Activated CD8-positive, alpha-beta memory T cell treated with anti-CD3 and anti-CD28 coated beads for 36 hours (primary cell): ENCODE measurements at regions not wholly inside any gene's neighbourhood (a gene's known extent, or its start where the extent isn't known, plus 50 kb on each side); places are given as distances from the start of the nearest gene placed in this dataset.
"Not testable (repeated sequence)": the region's sequence is repeated elsewhere in the genome, so short reads cannot be mapped to it uniquely, and the experiment has no call there.

Experiments used
- CTCF ChIA-PET: fragments of 350-600 bp; sonication (Branson Sonifier 250); formaldehyde crosslinking; loops from one replicate; lab custom pipeline; 2021; ENCODE audit warnings: antibody characterized with exemption; lab: Charles Lee
- POLR2A ChIA-PET: fragments of 350-600 bp; sonication (Branson Sonifier 250); formaldehyde crosslinking; loops from one replicate; lab custom pipeline; 2021; ENCODE audit warnings: antibody characterized with exemption; lab: Charles Lee

DNA sequence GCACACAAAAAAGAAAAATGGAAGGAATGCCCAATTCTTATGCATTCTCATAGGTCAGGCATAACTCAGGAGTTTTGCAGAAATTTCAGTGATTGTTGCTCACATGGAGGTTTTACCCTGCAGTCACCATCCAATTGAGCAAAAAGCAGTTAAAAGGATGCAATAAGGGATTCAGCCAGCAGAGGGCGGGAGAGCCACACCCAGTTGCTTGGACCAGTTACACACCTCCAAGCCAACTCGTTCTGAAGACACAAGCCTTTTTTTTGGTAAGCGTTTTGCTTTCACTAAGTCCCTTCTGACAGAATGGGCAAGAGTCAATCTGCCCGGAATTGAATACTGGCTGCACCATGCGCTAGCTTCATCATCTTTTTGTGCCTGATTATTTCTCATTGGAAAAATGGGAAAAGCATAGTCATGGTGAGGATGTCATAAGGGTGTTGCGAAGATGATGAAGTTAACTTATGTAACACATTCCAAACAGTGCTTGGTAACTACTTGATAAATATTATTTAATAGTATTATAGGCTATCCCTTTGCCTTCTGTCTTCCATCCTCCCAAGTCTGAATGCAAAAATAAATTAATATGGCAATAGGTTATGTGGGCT, 154.4 kb upstream of the SGO1 start:
- POLR2A ChIA-PET = no interaction called here
- CTCF ChIA-PET = no interaction called here

DNA sequence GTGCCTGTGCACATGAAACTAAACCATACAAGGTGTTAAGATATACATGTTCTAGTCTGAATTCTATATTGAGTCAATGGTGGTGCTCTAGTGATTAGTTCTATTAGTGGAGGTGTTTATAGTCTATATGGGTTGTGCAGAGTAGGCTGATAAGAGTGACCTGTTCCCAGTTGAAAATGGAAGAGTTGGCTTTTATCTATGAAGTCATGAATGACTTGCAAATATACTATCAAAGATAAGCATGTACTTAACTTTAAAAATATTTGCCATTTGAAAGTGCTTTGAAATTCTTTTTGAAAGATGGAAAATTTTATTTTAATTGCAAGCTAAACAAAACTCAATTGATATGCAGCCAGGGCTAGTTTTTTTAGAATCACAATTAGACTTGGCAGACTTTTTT, 150.6 kb upstream of the SGO1 start:
- ChIA-PET POLR2A (no interaction called here), CTCF (no interaction called here)

DNA sequence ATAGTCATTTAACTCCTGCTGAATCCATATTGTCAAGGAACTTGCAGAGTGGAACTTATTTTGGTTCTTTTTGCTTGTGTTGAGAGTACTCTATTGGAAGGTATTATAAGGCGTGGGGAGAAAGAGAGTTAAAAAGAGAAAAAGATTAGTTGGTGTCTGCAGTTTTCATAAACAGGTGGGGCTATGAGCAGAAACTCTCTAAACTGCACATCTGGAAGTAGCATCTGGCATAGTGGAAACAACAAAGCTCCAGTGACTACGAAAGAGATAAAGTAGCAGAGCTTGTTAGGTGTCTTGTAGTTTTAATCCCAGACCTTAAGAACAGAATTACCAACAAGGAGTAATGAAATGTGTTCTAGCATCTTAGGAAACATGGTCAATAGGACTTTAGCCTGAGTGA, 148.8 kb upstream of the SGO1 start:
- POLR2A ChIA-PET = no interaction called here
- CTCF ChIA-PET = no interaction called here

DNA sequence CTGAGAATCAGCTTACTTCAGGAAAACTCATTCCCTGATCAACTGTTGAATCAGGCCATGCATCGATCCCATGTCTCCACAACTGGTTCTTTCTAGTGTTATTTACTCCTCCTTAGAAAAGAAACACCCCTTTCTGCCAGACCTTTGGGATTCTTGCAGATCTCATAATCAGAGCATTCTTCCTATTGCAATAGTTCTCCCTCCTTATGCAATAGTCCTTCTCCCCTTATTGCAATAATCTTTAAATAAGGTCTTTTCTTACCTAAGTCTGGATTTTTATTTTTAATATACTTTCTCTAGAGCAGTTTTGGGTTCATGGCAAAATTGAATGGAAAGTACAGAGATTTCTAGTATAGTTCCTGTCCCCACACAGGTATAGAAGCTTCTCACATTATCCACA, 141.9 kb upstream of the SGO1 start:
- ChIA-PET POLR2A (no interaction called here), CTCF (no interaction called here)

DNA sequence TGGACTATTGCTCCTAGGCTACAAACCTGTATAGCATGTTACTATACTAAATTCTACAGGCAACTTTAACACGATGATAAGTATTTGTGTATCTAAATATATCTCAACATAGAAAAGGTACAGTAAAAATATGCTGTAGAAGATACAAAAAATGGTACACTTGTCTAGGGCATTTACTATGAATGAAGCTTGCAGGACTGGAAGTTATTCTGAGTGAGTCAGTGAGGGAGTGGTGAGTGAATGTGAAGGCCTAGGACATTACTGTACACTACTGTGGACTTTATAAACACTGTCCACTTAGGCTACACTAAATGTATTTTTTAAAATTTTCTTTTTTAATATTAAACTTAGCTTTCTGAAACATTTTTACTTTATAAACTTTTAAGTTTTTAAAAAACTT, 140.5 kb upstream of the SGO1 start:
- ChIA-PET CTCF (no interaction called here), POLR2A (no interaction called here)

DNA sequence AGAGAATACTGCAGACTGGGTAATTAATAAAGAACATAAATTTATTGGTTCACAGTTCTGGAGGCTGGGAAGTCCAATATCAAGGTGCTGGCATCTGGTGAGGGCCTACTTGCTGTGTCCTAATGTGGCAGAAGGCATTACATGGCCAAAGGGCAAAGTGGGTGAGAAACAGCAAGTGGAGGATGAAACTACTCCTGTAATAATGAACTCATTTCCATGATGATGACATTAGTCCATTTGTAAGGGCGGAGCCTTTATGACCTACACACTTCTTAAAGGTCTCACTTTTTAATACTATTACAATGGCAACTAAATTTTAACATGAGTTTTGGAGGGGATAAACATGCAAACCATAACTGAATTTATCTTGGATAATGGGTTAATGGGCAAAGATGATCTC, 139.6 kb upstream of the SGO1 start:
- POLR2A ChIA-PET = no interaction called here
- CTCF ChIA-PET = no interaction called here

DNA sequence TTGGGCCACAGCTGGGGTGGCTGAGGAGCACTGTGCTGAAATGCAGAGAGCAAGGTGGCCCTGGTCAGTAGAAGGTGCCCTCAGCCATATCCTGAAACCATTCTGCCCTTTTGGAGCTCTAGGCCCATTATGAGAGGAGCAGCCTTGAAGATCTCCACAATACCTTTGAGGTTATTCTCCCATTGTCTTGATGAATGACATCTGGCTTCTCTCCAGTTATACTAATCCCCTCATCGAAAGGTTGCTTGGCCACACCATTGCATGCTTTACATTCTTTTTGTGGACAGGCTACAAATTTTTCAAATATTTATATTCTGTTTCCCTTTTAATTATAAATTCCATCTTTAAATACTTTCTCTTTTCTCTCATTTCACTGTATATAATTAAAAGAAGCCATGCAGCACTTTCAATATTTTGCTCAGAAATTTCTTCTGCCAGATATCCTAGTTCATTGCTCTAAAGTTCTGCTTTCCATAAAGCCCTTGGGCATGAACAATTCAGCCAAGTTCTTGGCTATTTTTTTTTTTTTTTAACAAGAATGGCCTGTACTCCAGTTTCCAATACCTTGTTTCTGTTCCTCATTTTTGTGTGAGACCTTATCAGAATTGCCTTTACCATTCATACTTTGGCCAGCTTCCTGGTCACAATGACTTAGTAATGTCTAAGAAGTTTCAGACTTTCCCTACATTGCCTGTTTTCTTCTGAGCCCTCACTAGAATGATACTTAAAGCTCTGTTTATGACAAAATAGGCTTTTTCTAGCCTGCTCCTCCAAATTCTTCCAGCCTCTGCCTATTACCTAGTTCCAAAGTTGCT, 138.9 kb upstream of the SGO1 start:
- CTCF ChIA-PET = no interaction called here
- POLR2A ChIA-PET = no interaction called here

DNA sequence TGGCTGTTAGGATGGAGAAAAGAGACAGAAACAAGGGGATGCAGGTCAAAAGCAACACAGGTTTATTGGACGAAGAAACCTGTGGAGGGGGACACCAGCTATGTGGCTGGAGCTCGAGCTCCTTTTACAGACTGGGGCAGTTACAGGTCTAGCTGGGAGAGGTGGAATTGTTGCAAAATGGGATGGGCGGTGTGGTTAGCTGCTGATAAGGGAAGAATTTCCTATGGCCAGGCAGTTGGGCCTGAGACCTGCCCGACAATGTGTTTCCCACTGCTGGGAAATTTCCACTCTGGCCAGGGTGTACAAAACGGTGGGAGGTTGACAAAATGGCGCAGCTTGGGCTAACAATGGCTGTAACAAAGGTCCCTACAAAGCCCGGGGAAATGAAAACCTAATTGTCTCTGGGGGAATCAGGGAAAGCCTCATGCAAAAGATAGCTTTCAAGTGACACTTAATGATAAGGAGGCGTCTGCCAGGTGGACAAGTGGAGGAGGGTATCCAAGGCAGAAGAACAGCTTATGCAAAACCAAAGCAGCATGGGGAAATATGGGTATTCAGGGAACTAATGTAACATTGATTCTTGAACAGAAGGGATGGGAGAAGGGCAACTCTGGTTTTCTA, 137.4 kb upstream of the SGO1 start:
- CTCF ChIA-PET = no interaction called here
- POLR2A ChIA-PET = no interaction called here

DNA sequence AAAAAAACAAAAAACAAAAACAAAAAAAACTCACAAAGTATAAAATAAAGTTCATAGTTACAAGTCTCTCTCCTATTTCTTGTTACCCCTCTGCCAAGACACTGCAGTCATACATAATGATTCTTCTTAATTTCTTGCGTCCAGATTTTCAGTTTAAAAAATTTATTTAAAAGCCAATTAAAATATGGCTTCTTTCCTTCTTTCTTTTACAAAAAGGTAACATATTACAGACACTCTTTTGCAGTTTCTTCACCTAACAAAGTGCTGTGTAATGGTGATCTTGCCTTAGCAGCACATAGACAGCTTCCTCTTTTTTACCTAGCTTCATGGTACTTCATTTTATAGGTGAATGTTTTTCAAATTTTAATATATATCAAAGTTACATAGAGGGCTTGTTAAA, 136.1 kb upstream of the SGO1 start:
- ChIA-PET CTCF (no interaction called here), POLR2A (no interaction called here)

DNA sequence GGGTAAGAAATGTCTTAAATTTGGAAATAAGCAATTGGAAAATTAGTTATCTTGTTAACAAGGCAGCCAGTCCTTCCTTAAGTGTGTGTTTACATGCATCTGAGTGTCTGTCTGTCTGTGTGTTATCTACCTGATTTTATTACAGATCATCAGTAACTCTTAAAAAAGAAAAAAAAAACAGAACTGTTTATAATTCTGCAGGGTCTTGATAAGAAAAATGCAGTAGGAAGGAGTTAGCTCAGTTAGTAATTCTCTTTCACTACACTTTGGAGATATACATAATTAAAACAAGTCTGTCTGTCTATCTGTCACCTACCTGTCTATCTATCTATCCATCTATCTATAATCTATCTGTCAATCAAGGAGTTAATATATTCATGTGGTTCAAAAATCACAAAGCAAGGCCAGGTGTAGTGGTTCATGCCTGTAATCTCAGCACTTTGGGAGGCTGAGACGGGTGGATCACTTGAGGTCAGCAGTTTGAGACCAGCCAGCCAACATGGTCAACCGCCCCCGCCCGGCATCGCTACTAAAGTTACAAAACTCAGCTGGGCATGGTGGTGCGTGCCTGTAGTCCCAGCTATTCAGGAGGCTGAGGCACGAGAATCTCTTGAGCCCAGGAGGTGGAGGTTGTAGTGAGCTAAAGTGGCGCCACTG, 135.5 kb upstream of the SGO1 start:
- ChIA-PET CTCF (no interaction called here), POLR2A (no interaction called here)

DNA sequence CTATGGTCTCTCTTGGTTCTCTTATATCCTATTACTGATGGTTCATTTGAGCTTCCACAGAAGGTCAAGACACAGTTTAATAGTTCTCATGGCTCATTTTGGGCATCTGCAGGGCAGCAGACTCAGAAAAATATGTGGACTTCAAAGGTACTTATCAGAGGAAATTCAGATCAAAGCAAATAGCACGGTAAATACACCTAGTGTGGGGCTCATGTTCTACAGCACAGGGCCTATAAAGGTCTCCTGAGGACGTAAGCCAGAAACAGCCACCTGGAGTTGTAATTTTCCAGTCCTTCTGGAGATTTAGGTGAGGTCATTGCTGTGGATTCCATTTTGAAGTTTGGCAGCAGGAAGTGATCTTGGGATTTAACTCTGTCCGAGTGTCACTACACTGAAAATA, 134.5 kb upstream of the SGO1 start:
- CTCF ChIA-PET = no interaction called here
- POLR2A ChIA-PET = no interaction called here

DNA sequence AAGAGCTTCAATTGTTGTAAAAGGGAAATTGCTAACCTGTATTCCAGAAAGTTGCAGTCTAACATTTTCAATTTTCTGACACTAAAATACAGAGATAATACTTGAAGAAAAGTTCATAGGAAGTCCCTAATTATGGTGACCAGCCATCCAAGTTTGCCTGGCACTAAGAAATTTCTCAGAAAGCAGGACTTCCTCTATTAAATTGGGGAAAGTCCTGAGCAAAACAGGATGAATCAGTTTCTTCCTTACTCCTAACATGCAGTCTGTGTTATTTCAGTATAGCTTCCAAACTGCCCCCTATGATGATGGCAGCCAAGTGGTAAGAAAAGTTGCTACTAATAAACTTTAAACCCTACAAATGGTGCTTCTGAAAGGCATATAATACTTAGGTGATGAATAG, 133.5 kb upstream of the SGO1 start:
- ChIA-PET CTCF (no interaction called here), POLR2A (no interaction called here)

DNA sequence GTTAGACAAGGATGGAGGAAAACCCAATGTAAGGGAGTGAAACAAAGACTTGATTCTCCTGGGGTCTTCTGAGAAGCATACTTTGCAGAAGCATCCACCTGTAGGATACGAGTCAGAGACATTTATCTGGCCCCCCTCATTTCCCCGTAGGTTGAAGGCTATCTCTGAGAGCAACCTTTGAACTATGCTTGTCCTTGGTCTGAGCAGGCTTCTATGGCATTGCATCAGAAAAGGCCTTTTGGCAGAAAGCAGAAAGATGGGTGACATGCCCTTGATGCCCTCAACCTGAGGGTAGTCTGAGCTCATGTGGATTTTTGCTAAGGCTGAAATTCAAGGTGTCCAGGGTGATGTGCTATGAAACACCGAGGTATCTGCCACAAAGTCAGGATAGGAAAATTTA, 131.6 kb upstream of the SGO1 start:
- CTCF ChIA-PET = no interaction called here
- POLR2A ChIA-PET = no interaction called here

DNA sequence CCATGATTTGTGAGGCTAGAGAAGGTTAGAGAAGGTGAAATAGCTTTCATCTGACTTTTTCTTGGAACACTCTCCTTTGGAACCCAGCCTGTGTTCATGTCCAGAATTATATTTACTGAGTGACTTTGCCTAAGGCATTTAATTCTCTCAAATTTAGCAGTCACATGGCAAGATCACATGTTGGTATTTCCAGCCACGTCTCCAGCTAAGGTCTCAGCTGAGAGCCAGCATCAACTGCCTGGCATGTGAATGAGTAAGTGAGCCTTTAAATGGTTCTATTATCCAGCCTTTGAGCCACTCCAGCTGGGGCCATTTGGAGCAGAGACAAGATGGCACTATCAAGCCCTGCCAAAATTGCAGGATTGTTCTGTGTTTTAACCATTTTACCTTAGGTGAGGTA, 130.2 kb upstream of the SGO1 start:
- ChIA-PET CTCF (no interaction called here), POLR2A (no interaction called here)

DNA sequence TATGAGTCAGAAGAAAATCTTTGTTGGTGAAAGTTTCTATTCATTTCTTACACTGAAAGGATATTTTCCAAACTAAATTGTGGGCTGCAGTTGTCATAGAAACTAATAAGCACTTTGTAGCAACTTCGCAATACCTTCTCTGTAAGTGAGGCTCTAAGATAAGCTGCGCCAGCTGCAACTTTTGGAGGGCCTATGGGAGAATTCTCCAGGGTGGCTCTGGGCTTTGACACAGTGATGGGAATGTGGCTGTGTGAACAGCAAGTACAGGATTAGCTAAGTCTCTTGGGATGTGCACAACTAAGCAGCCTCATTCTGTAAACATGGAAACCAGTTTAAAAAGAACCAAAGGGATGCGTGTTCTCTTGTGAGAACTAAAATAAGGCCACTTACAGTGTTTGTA, 124.6 kb upstream of the SGO1 start:
- POLR2A ChIA-PET = interaction anchor here (0.6 kb wide), 1 partner anchor 266 kb away, joined by 3 read pairs; no protein-coding TSS in a partner anchor
- CTCF ChIA-PET = no interaction called here

DNA sequence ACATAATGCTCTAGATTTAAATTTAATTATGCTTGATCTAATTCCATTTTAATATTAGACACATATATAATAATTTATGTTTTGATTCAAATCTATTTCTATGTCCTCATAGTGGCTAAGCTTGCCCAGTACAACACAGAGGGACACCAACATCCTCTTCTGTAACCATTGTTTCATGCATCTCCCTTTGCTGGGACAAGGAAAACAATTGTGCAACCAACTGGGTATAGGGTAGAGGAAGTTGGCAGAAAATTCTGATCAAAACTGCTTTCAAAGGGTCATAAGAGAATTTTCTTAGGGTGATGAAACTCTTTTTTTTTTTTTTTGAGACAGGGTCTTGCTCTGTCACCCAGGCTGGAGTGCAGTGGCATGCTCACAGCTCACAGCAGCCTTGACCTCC, 121.4 kb upstream of the SGO1 start:
- ChIA-PET CTCF (no interaction called here), POLR2A (no interaction called here)

DNA sequence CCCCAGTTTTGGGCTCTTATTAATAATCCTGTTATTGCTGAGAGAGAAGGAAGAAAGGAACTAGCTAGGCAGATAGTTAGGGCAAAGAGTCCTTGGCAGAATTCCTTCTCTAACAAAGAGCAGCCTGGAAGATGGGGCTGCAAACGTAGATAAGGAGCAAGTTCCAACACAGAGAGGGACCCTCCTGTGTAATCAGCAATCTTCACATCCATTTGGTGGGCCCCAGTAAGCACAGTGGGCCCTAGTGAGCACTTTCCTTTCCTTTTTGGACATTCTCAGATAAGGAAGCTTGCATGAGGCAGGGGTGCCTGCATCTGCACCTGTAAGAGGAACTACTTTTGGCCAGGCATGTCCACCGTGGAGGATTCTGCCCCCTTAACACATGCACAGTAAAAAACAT, 119.6 kb upstream of the SGO1 start:
- CTCF ChIA-PET = no interaction called here
- POLR2A ChIA-PET = no interaction called here

DNA sequence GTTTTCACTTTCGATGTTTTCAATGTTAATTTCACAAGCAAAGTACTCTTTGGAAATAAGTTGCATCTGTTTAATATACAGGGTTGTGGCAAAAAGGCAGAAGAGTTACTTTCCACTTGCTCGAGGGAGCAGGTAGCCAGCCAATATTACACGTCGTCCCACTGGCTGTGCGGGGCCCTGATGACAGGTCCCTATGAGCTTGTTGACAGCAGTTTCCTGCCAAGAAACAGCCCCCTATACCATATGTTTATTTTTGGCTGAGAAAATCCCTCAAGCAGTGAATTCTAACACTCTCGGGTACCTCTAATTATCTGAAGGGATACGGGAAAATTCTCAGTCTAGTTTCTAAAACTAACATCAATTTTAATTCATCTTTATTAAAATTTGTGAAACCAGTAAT, 116.8 kb upstream of the SGO1 start:
- CTCF ChIA-PET = no interaction called here
- POLR2A ChIA-PET = no interaction called here

DNA sequence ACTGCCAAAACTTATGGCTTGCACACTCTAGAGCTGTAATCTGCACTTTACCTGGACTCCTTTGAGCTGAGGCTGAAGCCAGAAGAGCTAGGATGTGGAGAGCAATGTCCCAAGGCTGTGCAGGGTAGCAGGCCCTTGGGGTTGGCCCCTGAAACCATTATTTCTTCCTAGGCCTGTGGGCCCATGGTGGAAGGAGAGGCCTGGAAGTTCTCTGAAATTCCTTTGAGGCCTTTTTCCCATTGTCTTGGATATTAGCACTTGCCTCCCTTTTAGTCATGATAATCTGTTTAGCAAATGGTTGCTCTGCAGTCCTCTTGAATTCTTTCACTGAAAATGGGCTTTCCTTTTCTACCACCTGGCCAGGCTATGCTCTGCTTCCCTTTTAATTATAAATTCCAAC, 102.0 kb upstream of the SGO1 start:
- ChIA-PET POLR2A (no interaction called here), CTCF (no interaction called here)

DNA sequence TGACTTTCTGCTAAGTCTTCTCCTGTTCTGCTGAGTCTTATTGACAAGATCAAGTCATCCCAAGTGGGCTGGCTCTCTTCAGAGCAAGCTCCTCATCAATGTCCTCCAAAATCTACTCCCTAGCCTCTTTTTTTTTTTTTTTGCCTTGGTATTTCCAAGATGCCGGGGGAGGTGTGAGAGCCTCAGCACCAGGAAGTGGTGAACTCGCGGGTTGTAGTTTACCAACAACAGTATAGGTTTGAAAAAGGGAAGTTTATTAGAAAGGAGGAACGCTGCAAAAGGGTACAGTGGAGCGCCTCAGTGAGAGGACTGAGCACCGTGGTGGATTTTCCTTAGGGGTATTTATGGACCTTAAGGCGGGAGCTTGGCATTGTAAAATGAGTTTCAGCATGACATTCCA, 94.3 kb upstream of the SGO1 start:
- POLR2A ChIA-PET = no interaction called here
- CTCF ChIA-PET = no interaction called here

DNA sequence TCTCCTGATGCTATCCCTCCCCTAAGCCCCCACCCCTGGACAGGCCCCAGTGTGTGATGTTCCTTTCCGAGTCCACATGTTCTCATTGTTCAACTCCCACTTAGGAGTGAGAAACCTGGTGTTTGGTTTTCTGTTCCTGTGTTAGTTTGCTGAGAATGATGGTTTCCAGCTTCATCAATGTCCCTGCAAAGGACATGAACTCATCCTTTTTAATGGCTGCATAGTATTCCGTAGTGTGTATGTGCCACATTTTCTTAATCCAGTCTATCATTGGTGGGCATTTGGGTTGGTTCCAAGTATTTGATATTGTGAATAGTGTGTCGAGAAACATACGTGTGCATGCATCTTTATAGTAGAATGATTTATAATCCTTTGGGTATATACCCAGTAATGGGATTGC, 80.0 kb upstream of the SGO1 start:
- CTCF ChIA-PET = not testable (repeated sequence)

More for the DNA sequence above, 80.0 kb upstream of the SGO1 start:
- POLR2A ChIA-PET = not testable (repeated sequence)
